ENCODE measurements at regions not wholly inside any gene's neighbourhood (a gene's known extent, or its start where the extent isn't known, plus 50 kb on each side); places are given as distances from the start of the nearest gene placed in this dataset.

GRCh38 chr9:74218385-74219063 is 278.6 kb upstream of the RORB start:
- CTCF ChIA-PET, result no interaction called here
- POLR2A ChIA-PET, result no interaction called here
- Histone ChIP-seq H3K4me1 (ENCODE audit: insufficient read depth, low read length) (no peaks in the 10 kb centered on the region), H3K27ac (ENCODE audit: low read depth in 1 of 2, low read length in 2 of 2) (no peak overlapping the region), H3K9me3 (ENCODE audit: control insufficient read depth in 1 of 2, insufficient read depth in 1 of 2, low read length in 2 of 2) (peaks cover 0 to 8% of the 10 kb centered on the region in 2 experiments), H3K27me3 (ENCODE audit: control insufficient read depth in 1 of 2, insufficient read depth in 2 of 2, low read length in 2 of 2) (no peaks in the 10 kb centered on the region), H3K36me3 (ENCODE audit: insufficient read depth, low read length) (no peaks in the 10 kb centered on the region), H3K4me3 (ENCODE audit: low read length) (no peak overlapping the region)
- H3K4me3 Mint-ChIP-seq, result no peak overlapping the region
- H3K36me3 Mint-ChIP-seq (ENCODE audit: low read depth), result no peaks in the 10 kb centered on the region
- no peak for TF ChIP-seq CTCF (IDR thresholded peaks at IDR 0.05)
- H3K27me3 Mint-ChIP-seq, result no peaks in the 10 kb centered on the region
- no peaks in the 10 kb centered on the region for H3K9me3 Mint-ChIP-seq
- intact Hi-C loops (cut with DNase I, micrococcal nuclease), result no loop called here
- DNase-seq, result no peak
- no peak overlapping the region for H3K27ac Mint-ChIP-seq
- no peaks in the 10 kb centered on the region for H3K4me1 Mint-ChIP-seq (ENCODE audit: low read depth)
- no peak for ATAC-seq (ENCODE audit: poor library complexity)

- no peak for TF ChIP-seq CTCF (IDR thresholded peaks at IDR 0.05)
- DNase-seq (no peak), ATAC-seq (ENCODE audit: poor library complexity) (no peak)
- Histone ChIP-seq H3K4me3 (ENCODE audit: low read length) (no peak overlapping the region), H3K4me1 (ENCODE audit: insufficient read depth, low read length) (no peaks in the 10 kb centered on the region), H3K9me3 (ENCODE audit: control insufficient read depth in 1 of 2, insufficient read depth in 1 of 2, low read length in 2 of 2) (peaks cover 0 to 8% of the 10 kb centered on the region in 2 experiments), H3K27me3 (ENCODE audit: control insufficient read depth in 1 of 2, insufficient read depth in 2 of 2, low read length in 2 of 2) (no peaks in the 10 kb centered on the region), H3K36me3 (ENCODE audit: insufficient read depth, low read length) (no peaks in the 10 kb centered on the region), H3K27ac (ENCODE audit: low read depth in 1 of 2, low read length in 2 of 2) (no peak overlapping the region)
- ChIA-PET POLR2A (no interaction called here), CTCF (no interaction called here)
- H3K27ac Mint-ChIP-seq, result no peak overlapping the region
- H3K27me3 Mint-ChIP-seq, result no peaks in the 10 kb centered on the region
- no peaks in the 10 kb centered on the region for H3K9me3 Mint-ChIP-seq
- no peaks in the 10 kb centered on the region for H3K4me1 Mint-ChIP-seq (ENCODE audit: low read depth)
- intact Hi-C loops (cut with DNase I, micrococcal nuclease), result no loop called here
- no peak overlapping the region for H3K4me3 Mint-ChIP-seq
- H3K36me3 Mint-ChIP-seq (ENCODE audit: low read depth), result no peaks in the 10 kb centered on the region
Observed at GRCh38 chr9:74220327-74220726, 276.8 kb upstream of the RORB start.

GRCh38 chr9:74236857-74237256 is 260.3 kb upstream of the RORB start:
- H3K9me3 Mint-ChIP-seq, result peaks cover 19% of the 10 kb centered on the region
- DNase-seq (no peak), ATAC-seq (ENCODE audit: poor library complexity) (no peak)
- ChIA-PET CTCF (no interaction called here), POLR2A (no interaction called here)
- H3K27ac Mint-ChIP-seq, result no peak overlapping the region
- H3K9me3 ChIP-seq (ENCODE audit: control insufficient read depth in 1 of 2, insufficient read depth in 1 of 2, low read length in 2 of 2), result peaks cover 0 to 9% of the 10 kb centered on the region in 2 experiments
- no peaks in the 10 kb centered on the region for H3K27me3 Mint-ChIP-seq
- H3K36me3 Mint-ChIP-seq (ENCODE audit: low read depth), result no peaks in the 10 kb centered on the region
- H3K27ac ChIP-seq (ENCODE audit: low read depth in 1 of 2, low read length in 2 of 2), result no peak overlapping the region
- no peak overlapping the region for H3K4me3 ChIP-seq (ENCODE audit: low read length)
- no peaks in the 10 kb centered on the region for H3K27me3 ChIP-seq (ENCODE audit: control insufficient read depth in 1 of 2, insufficient read depth in 2 of 2, low read length in 2 of 2)
- no peak for TF ChIP-seq CTCF (IDR thresholded peaks at IDR 0.05)
- no peaks in the 10 kb centered on the region for H3K4me1 ChIP-seq (ENCODE audit: insufficient read depth, low read length)
- no peaks in the 10 kb centered on the region for H3K36me3 ChIP-seq (ENCODE audit: insufficient read depth, low read length)
- intact Hi-C loops (cut with DNase I, micrococcal nuclease), result no loop called here
- H3K4me3 Mint-ChIP-seq, result no peak overlapping the region
- no peaks in the 10 kb centered on the region for H3K4me1 Mint-ChIP-seq (ENCODE audit: low read depth)

Measured in CD4-positive, alpha-beta T cell (primary cell).